HG03108 (cell line): ENCODE measurements at regions not wholly inside any gene's neighbourhood (a gene's known extent, or its start where the extent isn't known, plus 50 kb on each side); places are given as distances from the start of the nearest gene placed in this dataset.

ENCODE experiments used
- ATAC-seq: cut with Tn5 transposase; IDR thresholded peaks from one replicate; pipeline ENCODE4 v1.9.1; 2021; ENCODE audit warnings: moderate library complexity; ENCODE audit not compliant: unreplicated experiment

GRCh38 chr2:144597388-144597787, 77.5 kb upstream of the ZEB2 start:
- ATAC-seq: no peak

- peak; percentile 78 for ATAC-seq
Measured at GRCh38 chr2:144596073-144596871, 76.4 kb upstream of the ZEB2 start.

- no peak for ATAC-seq
Measured at GRCh38 chr2:144595686-144596072, 75.8 kb upstream of the ZEB2 start.

DNA sequence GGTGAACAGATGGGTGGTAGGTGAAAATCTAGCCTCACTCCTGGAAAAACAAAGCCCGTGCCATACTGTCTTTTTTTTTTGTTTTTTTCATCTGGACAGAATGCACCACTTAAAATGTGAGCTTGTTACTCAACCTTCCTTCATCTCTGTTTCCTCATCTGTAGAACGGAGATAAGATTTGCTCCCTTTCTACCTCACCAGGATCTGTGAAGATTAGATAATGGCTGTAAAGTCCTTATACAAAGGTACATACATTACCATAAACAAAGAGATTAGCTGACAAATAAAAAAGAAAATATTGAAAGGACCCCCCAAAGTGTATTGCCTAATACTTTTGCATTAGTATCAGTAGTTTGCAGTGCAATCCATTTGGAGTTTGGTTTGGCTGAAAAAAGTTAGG, 75.4 kb upstream of the ZEB2 start:
- no peak for ATAC-seq

DNA sequence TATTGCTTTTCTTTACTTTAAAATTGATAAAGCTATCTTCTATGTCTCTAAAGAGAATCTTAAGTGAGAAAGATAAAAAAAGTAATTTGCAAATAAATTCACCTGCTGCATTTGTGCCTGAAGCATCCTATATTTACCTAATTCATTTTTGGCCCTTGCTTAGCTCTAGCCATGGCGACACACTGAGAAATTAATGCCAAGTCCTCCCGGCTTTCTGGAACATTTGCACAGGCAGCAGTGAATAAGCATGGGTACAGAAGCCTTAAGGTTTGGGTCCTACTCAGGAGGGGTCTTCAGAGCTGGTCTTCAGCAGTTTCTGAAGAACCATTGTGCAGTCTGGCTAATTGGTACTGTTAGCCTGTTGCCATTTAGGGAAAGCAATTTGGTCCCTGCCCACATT, 73.9 kb upstream of the ZEB2 start:
- no peak for ATAC-seq

DNA sequence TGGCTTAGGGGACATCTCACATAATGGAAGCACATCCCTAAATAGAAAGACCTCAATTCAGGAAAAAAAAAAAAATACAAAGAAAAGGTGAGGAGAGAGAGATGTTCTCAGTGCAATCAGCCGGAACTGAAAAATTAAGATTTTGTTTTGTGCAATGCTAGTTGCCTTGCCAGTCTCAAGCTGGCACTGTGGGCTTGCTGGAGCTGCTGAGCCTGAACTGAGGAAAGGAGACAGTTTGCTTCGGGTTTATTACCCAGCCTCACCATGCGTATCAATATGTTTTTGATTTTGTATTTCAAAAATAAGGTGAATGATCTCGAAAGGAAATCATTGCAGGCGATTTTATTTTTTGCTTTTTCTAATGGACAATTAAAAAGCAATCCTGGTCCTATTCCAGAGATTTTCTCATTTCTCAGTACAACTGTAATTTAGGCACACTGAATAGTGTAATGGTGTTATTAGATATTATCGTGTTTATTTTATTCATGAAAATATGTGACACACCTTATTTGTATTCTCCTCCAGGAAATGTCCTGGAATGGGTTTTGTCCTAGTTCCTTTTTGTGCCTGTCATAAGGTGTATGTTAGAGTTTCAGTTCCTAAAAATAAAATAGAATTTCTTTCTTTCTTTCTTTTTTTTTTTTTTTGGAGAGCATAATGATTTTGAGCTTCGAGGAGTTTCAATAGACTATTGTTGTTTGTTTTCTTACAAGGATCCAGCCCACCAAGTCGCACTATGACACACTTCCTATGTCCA, 72.8 kb upstream of the ZEB2 start:
- ATAC-seq: no peak

GRCh38 chr2:144587306-144587705, 67.4 kb upstream of the ZEB2 start:
- ATAC-seq: no peak

- ATAC-seq: no peak
Measured at GRCh38 chr2:144586476-144586875, 66.6 kb upstream of the ZEB2 start.

DNA sequence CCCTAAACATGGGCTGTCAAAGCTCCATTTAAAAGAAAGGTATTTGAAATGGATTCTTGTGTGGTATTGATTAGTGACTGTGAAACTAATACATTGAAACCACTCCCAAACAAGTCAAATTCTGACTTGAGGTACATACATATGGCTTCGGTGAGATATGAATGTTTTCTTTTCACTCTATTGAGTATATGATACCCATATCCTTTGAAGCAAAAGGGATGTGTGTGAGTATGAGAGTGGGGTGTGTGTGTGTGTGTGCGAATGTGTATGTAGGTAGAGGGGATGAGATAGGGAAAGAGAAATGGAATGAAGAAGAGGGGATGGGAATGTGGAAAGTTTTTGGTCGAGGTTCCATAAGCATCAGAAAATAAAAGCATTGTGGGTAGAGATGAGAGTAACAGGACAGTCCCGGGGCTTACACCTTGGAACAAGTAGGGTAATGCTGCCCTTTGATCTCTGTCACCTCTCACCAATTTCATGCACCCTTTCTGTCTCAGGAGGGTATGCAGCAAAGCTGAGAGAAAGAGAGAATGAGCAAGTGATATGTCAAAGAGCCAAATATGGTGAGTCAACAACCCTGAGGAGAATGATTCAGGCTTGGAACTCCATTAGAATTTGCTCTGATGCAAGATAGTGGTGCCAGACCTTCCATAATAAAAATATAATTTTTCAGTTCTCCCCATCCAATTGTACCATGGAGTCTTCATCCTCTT, 64.0 kb upstream of the ZEB2 start:
- ATAC-seq: no peak

DNA sequence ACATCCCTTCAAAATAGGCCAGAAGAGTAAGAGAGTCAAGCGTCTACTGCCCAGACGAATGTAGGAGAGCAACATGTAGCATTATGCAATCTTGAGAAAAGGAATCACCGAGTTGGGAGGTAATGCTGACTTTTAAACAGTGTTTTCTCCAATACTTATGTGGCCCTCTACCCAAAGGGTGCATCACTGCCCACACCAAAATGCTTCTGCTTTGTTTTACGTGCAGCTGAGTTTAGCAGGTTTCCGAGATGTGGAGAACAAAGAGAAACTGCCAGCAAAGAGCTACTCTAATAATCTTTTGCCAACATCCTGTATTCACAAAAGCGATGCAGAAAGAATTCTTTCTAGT, 63.4 kb upstream of the ZEB2 start:
- ATAC-seq: no peak

GRCh38 chr2:144582651-144583380, 62.9 kb upstream of the ZEB2 start:
- ATAC-seq: no peak

DNA sequence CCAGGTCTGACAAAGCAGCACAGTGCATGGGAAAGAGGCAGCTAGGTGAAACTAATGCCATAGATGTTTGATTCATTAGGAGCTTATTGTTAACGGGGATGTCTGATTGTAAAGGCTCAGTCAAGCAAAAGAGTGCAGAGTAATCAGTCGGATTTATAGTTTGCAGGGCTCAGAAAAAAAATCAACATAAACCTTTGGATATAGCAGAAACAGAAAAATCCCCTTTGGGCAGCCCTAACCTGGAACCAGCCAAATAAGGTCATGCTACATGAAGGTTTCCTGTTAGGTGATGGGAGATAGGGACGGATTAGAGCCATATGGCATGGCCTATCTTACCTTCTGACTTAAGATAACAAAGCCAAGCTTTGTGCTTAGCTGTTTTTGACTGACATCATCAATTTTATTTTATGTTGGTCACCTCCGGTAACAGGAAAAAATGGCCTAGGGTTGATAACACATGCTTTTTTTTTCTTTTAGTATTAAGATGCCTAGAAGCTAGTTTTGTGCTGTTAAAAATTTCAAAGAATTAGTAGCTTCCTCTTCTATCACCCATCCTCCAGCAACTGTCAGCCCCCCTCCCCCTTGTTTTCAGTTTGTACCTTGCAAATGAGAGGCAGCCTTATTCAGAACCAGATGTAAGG, 60.7 kb upstream of the ZEB2 start:
- ATAC-seq: no peak

DNA sequence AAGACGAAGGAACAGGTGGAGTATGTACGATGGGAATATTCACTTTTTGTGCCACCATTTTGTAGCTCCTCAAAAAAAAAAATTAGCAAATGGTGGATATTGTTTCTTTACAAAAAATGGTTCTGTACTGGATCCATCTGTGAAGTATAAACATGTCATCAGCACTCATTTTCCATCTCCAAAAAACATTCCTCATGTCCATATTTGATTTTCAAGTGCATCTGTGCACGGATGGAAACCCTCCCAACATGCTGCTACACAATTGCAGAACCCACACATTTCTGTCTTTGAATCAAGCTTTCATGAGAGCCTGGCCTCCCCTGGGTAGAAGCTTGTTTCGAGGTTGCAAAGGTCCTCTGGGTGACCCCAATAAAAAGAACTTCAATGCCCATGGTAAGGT, 59.6 kb upstream of the ZEB2 start:
- no peak for ATAC-seq

GRCh38 chr2:144578099-144578498, 58.2 kb upstream of the ZEB2 start:
- no peak for ATAC-seq

- peak; percentile 64 for ATAC-seq
Measured at GRCh38 chr2:144572977-144573376, 53.1 kb upstream of the ZEB2 start.

DNA sequence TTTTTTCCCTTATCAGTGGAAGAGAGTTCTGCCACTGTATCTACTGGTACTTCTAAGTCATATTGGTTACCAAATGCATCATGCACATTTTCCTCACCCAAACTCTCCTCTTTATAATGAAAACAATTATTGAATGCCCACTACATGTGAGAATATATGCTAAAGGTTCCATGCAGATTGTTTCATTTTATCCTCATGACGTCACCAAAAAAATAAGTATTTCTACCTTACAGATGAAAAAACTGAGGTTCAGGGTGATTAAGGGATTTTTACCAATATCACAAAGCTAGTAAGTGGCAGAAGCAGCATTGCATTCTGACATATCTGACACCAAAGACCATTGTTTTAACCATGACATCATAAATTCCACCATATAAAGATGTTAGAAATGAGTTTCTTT, 51.9 kb upstream of the ZEB2 start:
- ATAC-seq: no peak

- no peak for ATAC-seq
Measured at GRCh38 chr2:144570566-144570965, 50.6 kb upstream of the ZEB2 start.
